ENCODE measurements at regions not wholly inside any gene's neighbourhood (a gene's known extent, or its start where the extent isn't known, plus 50 kb on each side); places are given as distances from the start of the nearest gene placed in this dataset.
"Not testable (repeated sequence)": the region's sequence is repeated elsewhere in the genome, so short reads cannot be mapped to it uniquely, and the experiment has no call there.

DNA sequence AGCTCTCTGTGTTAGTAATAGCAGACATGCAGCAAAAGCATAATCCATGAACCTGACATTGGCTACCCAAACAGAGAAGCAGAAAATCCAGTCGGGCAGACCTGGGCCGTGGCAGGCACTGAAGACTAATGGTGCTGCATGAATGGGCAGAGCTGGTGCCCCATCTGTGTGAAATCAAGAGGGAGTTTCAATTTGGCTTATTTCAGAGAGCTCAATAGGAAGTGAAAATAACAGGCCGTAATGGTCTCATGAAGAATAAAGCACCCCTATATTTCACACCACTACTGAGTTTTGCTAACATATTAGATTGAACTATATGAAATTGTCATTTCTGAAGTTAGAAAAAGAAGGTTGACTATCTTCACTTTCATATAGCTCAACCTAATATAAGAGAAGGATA lies 149.7 kb downstream of the ENC1 start:
- H3K9ac ChIP-seq, result no peak overlapping the region
- peaks cover 12% of the 10 kb centered on the region for H3K4me1 ChIP-seq
- no peaks in the 10 kb centered on the region for H3K9me3 ChIP-seq (ENCODE audit: low read depth)
- Mint-ChIP-seq H3K27me3 (ENCODE audit: insufficient read depth, low read depth) (peaks cover 8% of the 10 kb centered on the region), H3K27ac (no peak overlapping the region), H3K36me3 (no peaks in the 10 kb centered on the region), H3K9me3 (peaks cover 3% of the 10 kb centered on the region), H3K4me3 (no peak overlapping the region), H3K4me1 (peaks cover 9% of the 10 kb centered on the region)
- no peak for DNase-seq (ENCODE audit: low spot score)
- H4K20me1 ChIP-seq (ENCODE audit: low read depth), result no peaks in the 10 kb centered on the region
- no peak overlapping the region for H3K4me3 ChIP-seq
- no peaks in the 10 kb centered on the region for H3K27me3 ChIP-seq
- H3K4me2 ChIP-seq, result no peak overlapping the region
- H3F3A ChIP-seq (ENCODE audit: low read depth), result no peaks in the 10 kb centered on the region
- H3K27ac ChIP-seq, result no peak overlapping the region
- no peak overlapping the region for H2AFZ ChIP-seq (replicated peaks)
- TF ChIP-seq, protein P1, sequence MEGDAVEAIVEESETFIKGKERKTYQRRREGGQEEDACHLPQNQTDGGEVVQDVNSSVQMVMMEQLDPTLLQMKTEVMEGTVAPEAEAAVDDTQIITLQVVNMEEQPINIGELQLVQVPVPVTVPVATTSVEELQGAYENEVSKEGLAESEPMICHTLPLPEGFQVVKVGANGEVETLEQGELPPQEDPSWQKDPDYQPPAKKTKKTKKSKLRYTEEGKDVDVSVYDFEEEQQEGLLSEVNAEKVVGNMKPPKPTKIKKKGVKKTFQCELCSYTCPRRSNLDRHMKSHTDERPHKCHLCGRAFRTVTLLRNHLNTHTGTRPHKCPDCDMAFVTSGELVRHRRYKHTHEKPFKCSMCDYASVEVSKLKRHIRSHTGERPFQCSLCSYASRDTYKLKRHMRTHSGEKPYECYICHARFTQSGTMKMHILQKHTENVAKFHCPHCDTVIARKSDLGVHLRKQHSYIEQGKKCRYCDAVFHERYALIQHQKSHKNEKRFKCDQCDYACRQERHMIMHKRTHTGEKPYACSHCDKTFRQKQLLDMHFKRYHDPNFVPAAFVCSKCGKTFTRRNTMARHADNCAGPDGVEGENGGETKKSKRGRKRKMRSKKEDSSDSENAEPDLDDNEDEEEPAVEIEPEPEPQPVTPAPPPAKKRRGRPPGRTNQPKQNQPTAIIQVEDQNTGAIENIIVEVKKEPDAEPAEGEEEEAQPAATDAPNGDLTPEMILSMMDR (IDR thresholded peaks at IDR 0.05), result no peak
- TF ChIP-seq EZH2phosphoT487 (IDR thresholded peaks at IDR 0.05), result no peak
- no peak for TF ChIP-seq EZH2 (IDR thresholded peaks at IDR 0.05)
- no peaks in the 10 kb centered on the region for H3K79me2 ChIP-seq (ENCODE audit: low read depth)
- no peaks in the 10 kb centered on the region for H3K36me3 ChIP-seq

DNA sequence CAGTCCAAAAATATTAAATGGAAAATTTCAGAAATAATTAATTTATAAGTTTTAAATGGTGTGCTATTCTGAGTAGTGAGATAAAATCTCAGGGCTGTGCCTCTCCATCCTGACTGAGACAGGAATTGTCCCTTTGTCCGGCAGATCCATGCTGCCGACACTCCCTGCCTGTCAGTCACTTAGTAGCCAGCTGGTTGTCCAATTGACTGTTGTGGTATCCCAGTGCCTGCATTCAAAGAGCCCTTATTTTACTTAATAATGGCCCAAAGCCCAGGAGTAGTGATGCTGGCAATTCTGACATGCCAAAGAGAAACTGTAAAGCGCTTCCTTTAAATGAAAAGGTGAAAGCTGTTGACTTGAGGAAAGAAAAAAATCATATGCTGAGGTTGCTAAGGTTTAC lies 157.5 kb downstream of the ENC1 start:
- H3K9me3 ChIP-seq (ENCODE audit: low read depth), result no peaks in the 10 kb centered on the region
- peaks cover 5% of the 10 kb centered on the region for H3F3A ChIP-seq (ENCODE audit: low read depth)
- no peak overlapping the region for H3K4me2 ChIP-seq
- no peaks in the 10 kb centered on the region for H4K20me1 ChIP-seq (ENCODE audit: low read depth)
- Mint-ChIP-seq H3K27me3 (ENCODE audit: insufficient read depth, low read depth) (no peaks in the 10 kb centered on the region), H3K4me1 (peaks cover 22% of the 10 kb centered on the region), H3K36me3 (no peaks in the 10 kb centered on the region), H3K4me3 (no peak overlapping the region), H3K9me3 (no peaks in the 10 kb centered on the region), H3K27ac (no peak overlapping the region)
- H3K9ac ChIP-seq, result no peak overlapping the region
- H2AFZ ChIP-seq (replicated peaks), result no peak overlapping the region
- peak; percentile 69 for DNase-seq (ENCODE audit: low spot score)
- TF ChIP-seq, protein P1 (IDR thresholded peaks at IDR 0.05), result no peak
- TF ChIP-seq EZH2 (IDR thresholded peaks at IDR 0.05) (no peak), EZH2phosphoT487 (IDR thresholded peaks at IDR 0.05) (no peak)
- H3K27ac ChIP-seq, result no peak overlapping the region
- H3K36me3 ChIP-seq, result no peaks in the 10 kb centered on the region
- H3K79me2 ChIP-seq (ENCODE audit: low read depth), result no peaks in the 10 kb centered on the region
- H3K27me3 ChIP-seq, result no peaks in the 10 kb centered on the region
- H3K4me3 ChIP-seq, result no peak overlapping the region
- peaks cover 16% of the 10 kb centered on the region for H3K4me1 ChIP-seq

DNA sequence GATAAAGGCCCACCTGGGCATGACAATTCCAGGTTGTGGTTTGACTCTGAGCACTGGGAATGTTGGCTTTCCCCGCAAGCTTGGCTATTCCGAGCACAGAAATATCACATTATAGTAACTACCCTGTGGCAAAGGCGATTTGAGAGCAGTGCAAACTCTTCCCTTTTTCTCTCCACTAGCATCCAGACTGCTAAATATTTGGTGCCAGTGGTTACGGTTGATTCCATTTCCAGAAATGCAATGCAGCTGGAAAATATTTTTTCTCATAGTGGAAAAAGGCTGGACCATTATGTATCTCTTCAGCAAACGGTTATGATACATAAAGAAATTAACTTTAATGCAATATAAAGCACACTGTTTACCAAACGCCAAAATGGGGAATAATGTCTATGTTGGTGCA lies 158.0 kb downstream of the ENC1 start:
- Histone ChIP-seq H3K27me3 (no peaks in the 10 kb centered on the region), H3K79me2 (ENCODE audit: low read depth) (no peaks in the 10 kb centered on the region), H3K9me3 (ENCODE audit: low read depth) (no peaks in the 10 kb centered on the region), H3K9ac (no peak overlapping the region), H3K4me3 (no peak overlapping the region), H3K36me3 (no peaks in the 10 kb centered on the region), H3K4me2 (no peak overlapping the region), H3F3A (ENCODE audit: low read depth) (peaks cover 5% of the 10 kb centered on the region), H3K4me1 (peaks cover 16% of the 10 kb centered on the region), H3K27ac (no peak overlapping the region), H4K20me1 (ENCODE audit: low read depth) (no peaks in the 10 kb centered on the region), H2AFZ (replicated peaks) (peak overlapping the region; percentile 18)
- H3K4me3 Mint-ChIP-seq, result no peak overlapping the region
- H3K36me3 Mint-ChIP-seq, result no peaks in the 10 kb centered on the region
- no peaks in the 10 kb centered on the region for H3K27me3 Mint-ChIP-seq (ENCODE audit: insufficient read depth, low read depth)
- TF ChIP-seq EZH2phosphoT487 (IDR thresholded peaks at IDR 0.05) (no peak), EZH2 (IDR thresholded peaks at IDR 0.05) (no peak)
- TF ChIP-seq, protein P1 (IDR thresholded peaks at IDR 0.05), result no peak
- peaks cover 22% of the 10 kb centered on the region for H3K4me1 Mint-ChIP-seq
- DNase-seq (ENCODE audit: low spot score), result no peak
- H3K27ac Mint-ChIP-seq, result peak overlapping the region; percentile 10
- H3K9me3 Mint-ChIP-seq, result no peaks in the 10 kb centered on the region

DNA sequence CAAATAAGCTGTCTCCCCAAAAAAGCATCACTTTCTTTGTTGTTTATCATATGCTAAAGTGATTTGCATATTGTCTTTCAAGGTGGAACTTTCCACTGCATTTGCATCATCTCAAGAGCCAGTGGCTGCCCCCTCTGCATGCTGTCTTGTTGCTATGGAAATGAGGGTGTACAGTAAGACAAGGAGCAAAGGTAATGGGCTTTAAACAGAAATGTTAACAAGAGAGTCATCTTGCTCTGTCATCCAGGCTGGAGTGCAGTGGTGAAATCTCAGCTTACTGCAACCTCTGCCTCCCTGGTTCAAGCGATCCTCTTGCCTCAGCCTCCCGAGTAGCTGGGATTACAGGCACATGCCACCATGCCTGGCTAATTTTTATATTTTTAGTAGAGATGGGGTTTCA lies 159.2 kb downstream of the ENC1 start:
- H3K27ac Mint-ChIP-seq; H3K9me3 ChIP-seq (ENCODE audit: low read depth); H2AFZ ChIP-seq (replicated peaks); H4K20me1 ChIP-seq (ENCODE audit: low read depth); H3K27me3 ChIP-seq; H3K27ac ChIP-seq; H3K27me3 Mint-ChIP-seq (ENCODE audit: insufficient read depth, low read depth); H3K36me3 Mint-ChIP-seq; H3F3A ChIP-seq (ENCODE audit: low read depth); H3K4me2 ChIP-seq; H3K79me2 ChIP-seq (ENCODE audit: low read depth); H3K4me3 Mint-ChIP-seq; DNase-seq (ENCODE audit: low spot score); H3K9me3 Mint-ChIP-seq; H3K4me3 ChIP-seq; H3K9ac ChIP-seq; H3K36me3 ChIP-seq: not testable (repeated sequence)
- H3K4me1 ChIP-seq, result peaks cover 16% of the 10 kb centered on the region
- H3K4me1 Mint-ChIP-seq, result peaks cover 30% of the 10 kb centered on the region
